ENCODE measurements at regions not wholly inside any gene's neighbourhood (a gene's known extent, or its start where the extent isn't known, plus 50 kb on each side); places are given as distances from the start of the nearest gene placed in this dataset.

- ChIA-PET POLR2A (ENCODE audit: low non-redundant PET) (no interaction called here), CTCF (no interaction called here)
- Histone ChIP-seq H3K27ac (ENCODE audit: low read depth, low read length, poor library complexity, severe bottlenecking) (no peak overlapping the region), H3K36me3 (ENCODE audit: insufficient read depth, low read length, poor library complexity, severe bottlenecking) (no peaks in the 10 kb centered on the region), H3K27me3 (replicated peaks; ENCODE audit: insufficient read depth, low read depth, low read length, poor library complexity) (no peaks in the 10 kb centered on the region), H3K4me3 (ENCODE audit: low read depth, low read length, poor library complexity, severe bottlenecking) (no peak overlapping the region), H3K9me3 (ENCODE audit: low read depth, low read length, poor library complexity, severe bottlenecking) (no peaks in the 10 kb centered on the region), H3K4me1 (ENCODE audit: insufficient read depth, low read length, poor library complexity, severe bottlenecking) (no peaks in the 10 kb centered on the region)
- intact Hi-C loops (cut with micrococcal nuclease; ENCODE audit: unreplicated experiment) = no loop called here
- DNase-seq (ENCODE audit: low spot score) = no peak
- TF ChIP-seq EZH2 (IDR thresholded peaks at IDR 0.05; ENCODE audit: borderline replicate concordance, low read depth, low read length, poor library complexity, severe bottlenecking) (no peak), CTCF (conservative IDR thresholded peaks at IDR 0.05; ENCODE audit: low read depth, low read length) (no peak)
- BruUV-seq (replicated peaks) = no TSS peak
Observed at GRCh38 chr6:68458447-68458846, 176.6 kb upstream of the ADGRB3 start.

GRCh38 chr6:68447112-68447511, 188.0 kb upstream of the ADGRB3 start:
- intact Hi-C loops (cut with micrococcal nuclease; ENCODE audit: unreplicated experiment) = no loop called here
- CTCF ChIA-PET = no interaction called here
- POLR2A ChIA-PET (ENCODE audit: low non-redundant PET) = no interaction called here
- DNase-seq (ENCODE audit: low spot score) = no peak
- no peaks in the 10 kb centered on the region for H3K27me3 ChIP-seq (replicated peaks; ENCODE audit: insufficient read depth, low read depth, low read length, poor library complexity)
- H3K4me3 ChIP-seq (ENCODE audit: low read depth, low read length, poor library complexity, severe bottlenecking) = no peak overlapping the region
- H3K27ac ChIP-seq (ENCODE audit: low read depth, low read length, poor library complexity, severe bottlenecking) = no peak overlapping the region
- no peaks in the 10 kb centered on the region for H3K4me1 ChIP-seq (ENCODE audit: insufficient read depth, low read length, poor library complexity, severe bottlenecking)
- H3K9me3 ChIP-seq (ENCODE audit: low read depth, low read length, poor library complexity, severe bottlenecking) = no peaks in the 10 kb centered on the region
- no peaks in the 10 kb centered on the region for H3K36me3 ChIP-seq (ENCODE audit: insufficient read depth, low read length, poor library complexity, severe bottlenecking)
- no TSS peak for BruUV-seq (replicated peaks)
- TF ChIP-seq EZH2 (IDR thresholded peaks at IDR 0.05; ENCODE audit: borderline replicate concordance, low read depth, low read length, poor library complexity, severe bottlenecking) = no peak
- TF ChIP-seq CTCF (conservative IDR thresholded peaks at IDR 0.05; ENCODE audit: low read depth, low read length) = no peak

- BruUV-seq (replicated peaks) = no TSS peak
- H3K36me3 ChIP-seq (ENCODE audit: insufficient read depth, low read length, poor library complexity, severe bottlenecking) = no peaks in the 10 kb centered on the region
- H3K9me3 ChIP-seq (ENCODE audit: low read depth, low read length, poor library complexity, severe bottlenecking) = no peaks in the 10 kb centered on the region
- H3K27ac ChIP-seq (ENCODE audit: low read depth, low read length, poor library complexity, severe bottlenecking) = no peak overlapping the region
- no peaks in the 10 kb centered on the region for H3K4me1 ChIP-seq (ENCODE audit: insufficient read depth, low read length, poor library complexity, severe bottlenecking)
- no peak for DNase-seq (ENCODE audit: low spot score)
- intact Hi-C loops (cut with micrococcal nuclease; ENCODE audit: unreplicated experiment) = no loop called here
- CTCF ChIA-PET = no interaction called here
- no peaks in the 10 kb centered on the region for H3K27me3 ChIP-seq (replicated peaks; ENCODE audit: insufficient read depth, low read depth, low read length, poor library complexity)
- POLR2A ChIA-PET (ENCODE audit: low non-redundant PET) = no interaction called here
- no peak overlapping the region for H3K4me3 ChIP-seq (ENCODE audit: low read depth, low read length, poor library complexity, severe bottlenecking)
- TF ChIP-seq EZH2 (IDR thresholded peaks at IDR 0.05; ENCODE audit: borderline replicate concordance, low read depth, low read length, poor library complexity, severe bottlenecking) (no peak), CTCF (conservative IDR thresholded peaks at IDR 0.05; ENCODE audit: low read depth, low read length) (no peak)
Observed at GRCh38 chr6:68445926-68446325, 189.2 kb upstream of the ADGRB3 start.

All from A673 (cell line).